ENCODE measurements at regions not wholly inside any gene's neighbourhood (a gene's known extent, or its start where the extent isn't known, plus 50 kb on each side); places are given as distances from the start of the nearest gene placed in this dataset.
"Not testable (repeated sequence)": the region's sequence is repeated elsewhere in the genome, so short reads cannot be mapped to it uniquely, and the experiment has no call there.

DNA sequence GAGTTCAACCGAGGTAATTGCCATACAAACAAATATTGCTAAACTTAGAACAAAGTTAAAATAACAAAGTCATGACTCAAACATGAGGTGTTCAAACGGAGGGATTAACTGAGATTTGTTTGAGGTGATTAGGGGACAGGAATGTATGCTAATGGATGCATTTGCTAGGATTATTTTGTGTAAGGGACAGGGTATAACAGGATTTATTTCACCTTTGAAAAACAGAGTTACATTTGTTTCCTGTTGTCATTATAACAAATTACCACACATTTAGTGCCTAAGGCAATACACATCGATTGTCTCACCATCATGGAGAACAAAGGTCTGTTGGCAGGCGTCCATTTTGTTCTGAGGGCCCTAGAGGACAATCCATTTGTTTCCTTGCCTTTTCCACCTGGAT lies 304.3 kb upstream of the CNTNAP5 start:
- no peak for DNase-seq

GRCh38 chr2:123723706-123724105 lies 301.4 kb upstream of the CNTNAP5 start:
- no peak for DNase-seq

GRCh38 chr2:123732563-123732962 lies 292.5 kb upstream of the CNTNAP5 start:
- DNase-seq = no peak

DNA sequence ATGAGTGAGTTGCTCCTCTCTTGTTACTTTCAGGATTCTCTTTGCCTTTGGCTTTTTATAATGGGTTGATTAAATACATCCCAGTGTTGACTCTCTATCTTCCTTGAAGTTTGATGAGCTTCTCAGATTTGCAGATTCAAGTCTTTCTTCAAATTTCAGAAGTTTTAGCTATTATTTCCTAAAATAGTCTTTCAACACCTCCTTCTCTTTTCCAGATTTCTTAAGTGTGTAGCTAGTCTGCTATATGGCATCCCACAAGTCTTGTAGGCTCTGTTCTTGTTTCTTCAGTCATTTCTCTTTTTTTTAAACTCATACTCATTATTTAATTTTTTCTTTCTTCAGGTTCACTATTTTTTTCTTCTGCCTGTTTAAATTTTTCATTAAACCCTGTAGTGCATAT lies 287.7 kb upstream of the CNTNAP5 start:
- DNase-seq = no peak

DNA sequence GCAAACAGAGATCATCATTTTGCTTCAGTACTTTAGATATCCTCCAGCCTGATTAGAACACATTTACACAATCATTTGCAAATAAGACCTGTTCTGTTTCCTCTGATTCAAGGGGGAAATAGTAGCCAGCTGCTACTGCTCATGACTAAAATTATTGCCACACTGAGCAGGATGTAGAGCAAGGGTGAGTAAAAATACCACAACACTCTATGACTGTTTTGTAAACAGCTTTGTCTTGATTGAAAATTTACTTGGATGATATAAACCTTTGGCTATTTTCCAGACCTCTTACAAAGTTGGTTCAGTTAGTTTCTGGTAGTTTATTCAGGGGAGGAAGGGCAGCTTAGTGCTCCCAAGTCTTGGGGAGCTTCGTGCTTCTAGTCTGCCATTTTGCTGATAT lies 286.4 kb upstream of the CNTNAP5 start:
- DNase-seq = no peak

- no peak for DNase-seq
Measured at GRCh38 chr2:123746006-123746405, 279.1 kb upstream of the CNTNAP5 start.

- DNase-seq = no peak
Measured at GRCh38 chr2:123747326-123747725, 277.8 kb upstream of the CNTNAP5 start.

- DNase-seq = no peak
Measured at GRCh38 chr2:123762221-123762620, 262.9 kb upstream of the CNTNAP5 start.

DNA sequence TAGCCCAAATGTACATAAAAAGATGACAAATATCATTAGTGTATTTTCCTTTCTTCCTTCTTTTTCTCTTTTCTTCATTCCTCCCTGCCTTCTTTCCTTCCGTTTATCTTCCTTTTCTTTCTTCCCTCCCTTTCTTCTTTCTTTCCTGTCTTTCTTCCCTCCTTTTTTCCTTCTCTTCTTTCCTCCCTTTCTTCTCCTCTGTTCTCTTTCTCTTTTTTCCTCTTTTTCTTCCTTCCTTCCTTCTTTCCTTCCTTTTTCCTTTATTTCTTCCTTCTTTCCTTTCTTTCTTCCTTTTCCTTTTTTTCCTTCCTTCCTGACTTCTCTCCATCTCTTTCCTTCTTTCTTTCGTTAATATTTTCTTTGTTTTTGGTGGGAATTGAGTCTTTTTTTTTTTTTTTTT lies 256.9 kb upstream of the CNTNAP5 start:
- no peak for DNase-seq

- no peak for DNase-seq
Measured at GRCh38 chr2:123769001-123769400, 256.1 kb upstream of the CNTNAP5 start.

DNA sequence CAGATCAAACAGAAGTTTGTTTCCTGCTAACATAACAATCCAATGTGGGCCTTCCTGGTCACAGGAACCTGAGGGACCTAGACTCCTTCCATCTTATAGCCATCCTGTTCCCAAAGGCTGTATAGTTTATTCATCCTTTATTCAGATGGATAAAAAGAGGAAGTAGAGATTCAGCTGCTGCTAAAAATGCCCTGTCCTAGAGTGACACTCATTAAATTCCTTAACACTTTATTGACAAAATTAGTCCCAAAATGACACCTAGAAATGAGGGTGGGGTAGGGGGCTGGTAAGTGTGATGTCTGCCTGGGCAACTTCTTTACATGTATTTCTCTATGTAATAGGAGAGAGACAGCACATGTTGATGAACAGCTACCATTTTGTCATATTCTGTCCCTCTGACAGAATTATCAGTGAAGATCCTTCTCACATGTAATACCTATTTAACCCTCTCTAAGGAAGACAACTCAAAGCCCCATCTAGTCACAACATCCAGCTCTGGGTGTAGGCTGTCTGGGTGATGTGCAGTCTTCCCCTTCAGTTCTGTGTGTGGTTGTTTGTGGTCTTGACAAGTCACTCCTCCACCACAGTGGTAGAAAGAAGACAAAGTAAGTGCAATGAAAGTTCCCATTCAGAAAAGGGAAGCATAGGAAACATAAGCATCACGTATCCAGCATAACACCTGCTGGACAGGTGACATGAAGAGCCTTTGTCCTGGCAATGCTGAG lies 253.9 kb upstream of the CNTNAP5 start:
- DNase-seq = no peak

DNA sequence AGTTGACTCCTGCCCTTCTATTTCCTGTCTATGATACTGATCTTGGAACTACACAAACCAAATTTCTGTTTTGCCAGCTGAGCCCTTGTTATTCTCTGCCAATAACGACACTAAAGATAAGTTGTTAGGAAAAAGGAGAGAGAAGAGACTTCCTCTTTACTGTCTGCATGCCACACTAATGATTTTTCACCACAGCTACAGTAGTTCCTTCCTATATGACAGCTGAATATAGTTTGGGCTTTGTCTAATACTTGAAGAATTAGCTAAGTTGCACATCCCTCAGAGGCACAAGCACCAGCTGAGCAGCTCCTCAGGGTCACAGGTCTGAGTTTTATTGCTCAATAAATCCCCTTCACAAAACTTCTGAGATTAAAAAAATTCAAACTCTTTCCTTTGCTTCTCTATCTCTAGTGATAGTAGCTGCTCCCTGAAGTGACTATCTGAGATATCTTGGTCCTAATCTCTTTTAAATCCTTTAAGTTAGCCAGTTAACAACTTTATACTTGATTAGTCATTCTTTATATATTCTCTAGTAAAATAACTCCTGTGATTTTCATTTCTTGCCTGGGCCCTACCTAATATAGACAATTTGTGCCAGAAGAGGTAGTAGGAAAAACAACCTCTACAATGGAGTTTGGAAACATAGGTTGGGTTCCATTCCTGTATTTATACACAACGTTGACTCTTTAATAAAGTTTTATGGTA lies 253.0 kb upstream of the CNTNAP5 start:
- no peak for DNase-seq

DNA sequence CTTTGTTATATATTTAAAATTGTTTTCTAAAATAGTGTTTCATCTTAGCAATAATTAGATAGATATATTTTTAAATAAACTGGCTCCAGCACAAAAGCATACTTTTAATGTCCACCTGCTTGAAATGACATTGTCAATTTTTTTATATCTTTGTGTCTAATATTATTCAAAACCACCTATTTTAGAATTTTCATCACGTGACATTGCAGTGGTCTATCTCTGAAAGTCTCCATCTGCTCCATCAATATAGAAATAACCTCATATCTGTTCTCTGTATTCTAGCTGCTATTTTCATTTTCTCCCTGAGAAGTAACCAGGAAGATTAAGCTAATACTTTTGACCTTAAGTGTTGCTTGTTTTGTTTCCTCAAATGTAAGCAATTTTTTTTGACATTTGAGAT lies 248.0 kb upstream of the CNTNAP5 start:
- no peak for DNase-seq

GRCh38 chr2:123783164-123783563 lies 241.9 kb upstream of the CNTNAP5 start:
- no peak for DNase-seq

- DNase-seq = no peak
Measured at GRCh38 chr2:123785332-123785731, 239.8 kb upstream of the CNTNAP5 start.

DNA sequence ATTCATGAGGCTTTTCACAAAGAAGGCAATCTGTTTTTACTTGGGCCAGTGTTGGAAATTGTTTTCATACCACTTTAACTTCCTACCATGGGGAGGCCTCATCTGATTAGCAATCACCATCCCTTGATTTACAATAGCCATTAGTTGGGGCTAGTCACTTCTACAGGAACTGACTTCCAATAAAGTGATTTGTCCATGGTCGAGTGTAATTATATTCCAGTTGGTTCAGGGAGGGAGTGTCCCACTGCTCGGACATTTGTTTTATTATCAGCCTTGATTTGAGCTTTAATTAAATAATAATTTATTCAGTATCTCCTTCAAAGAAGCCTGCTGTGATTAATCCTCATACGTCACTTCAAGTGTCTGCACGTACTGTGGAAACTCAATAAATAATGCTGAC lies 233.9 kb upstream of the CNTNAP5 start:
- no peak for DNase-seq

GRCh38 chr2:123791684-123792083 lies 233.4 kb upstream of the CNTNAP5 start:
- no peak for DNase-seq

DNA sequence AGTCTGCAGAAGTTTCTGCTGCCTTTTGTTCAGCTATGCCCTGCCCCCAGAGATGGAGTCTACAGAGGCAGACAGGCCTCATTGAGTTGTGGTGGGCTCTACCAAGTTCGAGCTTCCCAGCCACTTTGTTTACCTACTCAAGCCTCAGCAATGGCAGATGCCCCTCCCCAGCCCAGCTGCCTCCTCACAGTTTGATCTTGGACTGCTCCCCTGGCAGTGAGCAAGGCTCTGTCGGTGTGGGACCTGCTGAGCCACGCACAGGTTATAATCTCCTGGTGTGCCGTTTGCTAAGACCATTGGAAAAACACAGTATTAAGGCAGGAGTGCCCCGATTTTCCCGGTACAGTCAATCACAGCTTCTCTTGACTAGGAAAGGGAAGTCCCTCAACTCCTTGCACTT lies 221.0 kb upstream of the CNTNAP5 start:
- DNase-seq = not testable (repeated sequence)

DNA sequence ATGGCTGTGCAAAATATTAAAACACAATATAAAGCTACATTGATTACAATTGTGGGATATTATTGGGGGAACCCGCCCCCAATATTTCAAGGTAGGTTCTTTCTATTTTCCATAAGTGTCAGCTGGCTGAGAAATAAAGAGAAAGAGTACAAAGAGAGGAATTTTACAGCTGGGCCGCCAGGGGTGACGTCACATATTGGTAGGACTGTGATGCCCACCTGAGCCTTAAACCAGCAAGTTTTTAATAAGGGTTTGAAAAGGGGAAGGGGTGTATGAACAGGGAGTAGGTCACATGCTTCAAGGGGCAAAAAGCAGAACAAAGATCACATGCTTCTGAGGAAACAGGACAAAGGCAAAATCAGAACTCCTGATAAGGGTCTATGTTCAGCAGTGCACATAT lies 219.3 kb upstream of the CNTNAP5 start:
- not testable (repeated sequence) for DNase-seq

GRCh38 chr2:123808243-123808642 lies 216.8 kb upstream of the CNTNAP5 start:
- DNase-seq = no peak

- no peak for DNase-seq
Measured at GRCh38 chr2:123811846-123812245, 213.2 kb upstream of the CNTNAP5 start.

- no peak for DNase-seq
Measured at GRCh38 chr2:123816203-123816602, 208.9 kb upstream of the CNTNAP5 start.

DNA sequence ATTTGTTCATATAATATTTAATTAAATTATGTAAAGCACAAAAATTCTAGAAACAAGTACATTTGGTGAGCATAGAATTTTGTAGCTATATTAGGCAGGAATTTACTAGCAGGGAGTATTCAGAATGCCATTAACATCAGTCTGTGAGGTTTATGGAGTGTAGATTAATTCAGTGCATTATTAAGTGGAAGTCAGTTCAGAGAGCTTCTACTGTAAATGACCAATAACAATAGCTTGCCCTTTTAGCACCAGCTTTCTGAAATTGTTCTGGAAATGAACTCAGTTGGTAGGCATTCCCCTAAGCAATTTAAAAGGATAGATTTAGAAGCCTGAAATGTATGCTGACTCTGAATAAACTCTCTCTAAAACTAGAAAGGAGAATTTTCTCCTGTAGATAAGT lies 208.2 kb upstream of the CNTNAP5 start:
- DNase-seq = no peak

DNA sequence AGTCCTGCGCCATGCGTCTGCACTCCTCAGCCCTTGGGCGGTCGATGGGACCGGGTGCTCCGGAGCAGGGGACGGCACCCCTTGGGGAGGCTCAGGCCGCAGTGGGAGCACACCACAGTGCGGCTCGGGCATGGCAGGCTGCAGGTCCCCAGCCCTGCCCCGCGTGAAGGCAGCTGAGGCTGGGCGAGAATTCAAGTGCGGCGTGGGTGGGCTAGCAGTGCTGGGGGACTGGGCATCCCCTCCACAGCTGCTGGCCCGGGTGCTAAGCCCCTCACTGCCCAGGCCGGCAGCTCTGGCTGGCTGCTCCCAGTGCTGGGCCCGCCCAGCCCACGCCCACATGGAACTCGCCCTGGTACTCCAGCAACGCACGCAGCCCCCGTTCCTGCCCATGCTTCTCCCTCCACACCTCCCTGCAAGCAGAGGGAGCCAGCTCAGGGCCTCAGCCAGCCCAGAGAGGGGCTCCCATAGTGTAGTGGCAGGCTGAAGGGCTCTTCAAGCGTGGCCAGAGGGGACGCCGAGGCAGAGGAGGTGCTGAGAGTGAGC lies 198.3 kb upstream of the CNTNAP5 start:
- DNase-seq = no peak
